Kidney (tissue), 13 donors: ENCODE measurements at regions not wholly inside any gene's neighbourhood (a gene's known extent, or its start where the extent isn't known, plus 50 kb on each side); places are given as distances from the start of the nearest gene placed in this dataset.

Source experiments
- DNase-seq, 5 donors: peaks; one replicate each; pipeline ENCODE4 v3.0.0-alpha.2; 2013 to 2020
- FAIRE-seq: peaks from 2 replicates; lab custom pipeline; 2012; peaks lifted over from hg19 to GRCh38; lab: Jason Lieb, UNC
- H3K27ac ChIP-seq, 2 donors: one replicate each; pipeline ENCODE4 v1.7.0; 2013; ENCODE audit warnings: low read depth in 2 of 2, low read length in 2 of 2, inconsistent platforms in 1 of 2
- H3K27me3 ChIP-seq: one replicate; pipeline ENCODE4 v1.7.1; 2013; ENCODE audit warnings: low read length, inconsistent platforms; ENCODE audit not compliant: control insufficient read depth, insufficient read depth
- H3K36me3 ChIP-seq, 3 donors: one replicate each; pipeline versions ENCODE4 v1.7.0 to v1.7.1; 2013; ENCODE audit warnings: low read length in 3 of 3, control low read depth in 1 of 3, inconsistent platforms in 1 of 3; ENCODE audit not compliant: insufficient read depth in 3 of 3, control insufficient read depth in 2 of 3
- H3K4me1 ChIP-seq, 3 donors: one replicate each; pipeline versions ENCODE4 v1.7.0 to v1.7.1; 2013; ENCODE audit warnings: low read length in 3 of 3, inconsistent platforms in 1 of 3, low read depth in 1 of 3; ENCODE audit not compliant: control insufficient read depth in 2 of 3, insufficient read depth in 2 of 3
- H3K4me3 ChIP-seq, 3 donors: one replicate each; pipeline versions ENCODE4 v1.7.0 to v1.8.1; 2013; ENCODE audit warnings: low read length in 3 of 3, control low read depth in 1 of 3, inconsistent platforms in 1 of 3
- H3K9ac ChIP-seq, 3 donors: one replicate each; pipeline versions ENCODE4 v1.7.0 to v1.7.1; 2013; ENCODE audit warnings: low read length in 3 of 3, control low read depth in 1 of 3, inconsistent platforms in 1 of 3
- H3K9me3 ChIP-seq, 3 donors: one replicate each; pipeline versions ENCODE4 v1.7.0 to v1.7.1; 2013; ENCODE audit warnings: low read length in 3 of 3, control low read depth in 1 of 3, inconsistent platforms in 1 of 3; ENCODE audit not compliant: control insufficient read depth in 2 of 3, insufficient read depth in 1 of 3
- CTCF ChIP-seq: IDR thresholded peaks from 3 replicates; pipeline ENCODE4 v1.5.1; 2012; ENCODE audit warnings: mild to moderate bottlenecking, moderate library complexity, borderline replicate concordance; ENCODE audit not compliant: insufficient read depth; ENCODE audit errors: extremely low read depth
- intact Hi-C: fragments of 100-400 bp; cut with DNase I; formaldehyde crosslinking; loops from one replicate; pipeline ENCODE4 v1.11.1; 2022
- donor health status: control.
- donor health status: control.
- donor health status: control.
- donor health status: control.
- donor health status: control.
- donor health status: DM: yes; HTN: yes; CAD: no.
- donor health status: Normal renal cell carcinoma (clear cell type).

DNA sequence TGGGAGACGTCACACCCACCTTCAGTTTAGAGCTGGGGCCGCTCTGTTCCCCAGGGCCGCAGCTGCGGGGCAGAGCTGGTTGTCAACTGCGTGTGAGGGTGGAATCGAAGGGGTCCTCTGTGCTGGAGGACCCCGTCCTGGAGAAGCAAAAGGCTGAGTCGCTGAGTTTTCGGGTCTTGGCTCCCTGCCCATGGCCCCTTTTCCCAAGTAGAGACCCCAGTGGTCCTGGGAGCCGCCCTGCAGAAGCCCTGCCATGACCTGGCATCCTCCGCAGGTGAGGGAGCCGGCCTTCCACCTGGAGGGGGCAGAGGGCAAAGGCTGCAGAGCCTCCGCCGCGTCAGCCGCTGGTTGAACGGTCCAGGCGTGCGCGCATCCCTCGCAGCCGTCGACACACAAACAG lies 90.4 kb upstream of the COL5A1 start:
- Histone ChIP-seq H3K27me3 (no peaks in the 10 kb centered on the region), H3K27ac (no peak overlapping the region), H3K9me3 (no peaks in the 10 kb centered on the region), H3K36me3 (no peaks in the 10 kb centered on the region), H3K4me1 (peaks cover 0 to 6% (median 0%) of the 10 kb centered on the region in 3 donors), H3K9ac (no peak overlapping the region), H3K4me3 (no peak overlapping the region)
- intact Hi-C loops, result no loop called here
- FAIRE-seq (no peak), DNase-seq (peak in 1 of 5 donors; percentile 60)
- TF ChIP-seq CTCF, result no peak

- Histone ChIP-seq H3K9me3 (no peaks in the 10 kb centered on the region), H3K4me3 (no peak overlapping the region), H3K27ac (no peak overlapping the region), H3K27me3 (no peaks in the 10 kb centered on the region), H3K4me1 (peaks cover 0 to 6% (median 0%) of the 10 kb centered on the region in 3 donors), H3K36me3 (no peaks in the 10 kb centered on the region), H3K9ac (no peak overlapping the region)
- peak; percentile 55 to 93 (median 65) for DNase-seq
- intact Hi-C loops, result no loop called here
- FAIRE-seq, result no peak
- TF ChIP-seq CTCF, result no peak
These were observed 89.8 kb upstream of the COL5A1 start for GRCh38 chr9:134551644-134552348.

DNA sequence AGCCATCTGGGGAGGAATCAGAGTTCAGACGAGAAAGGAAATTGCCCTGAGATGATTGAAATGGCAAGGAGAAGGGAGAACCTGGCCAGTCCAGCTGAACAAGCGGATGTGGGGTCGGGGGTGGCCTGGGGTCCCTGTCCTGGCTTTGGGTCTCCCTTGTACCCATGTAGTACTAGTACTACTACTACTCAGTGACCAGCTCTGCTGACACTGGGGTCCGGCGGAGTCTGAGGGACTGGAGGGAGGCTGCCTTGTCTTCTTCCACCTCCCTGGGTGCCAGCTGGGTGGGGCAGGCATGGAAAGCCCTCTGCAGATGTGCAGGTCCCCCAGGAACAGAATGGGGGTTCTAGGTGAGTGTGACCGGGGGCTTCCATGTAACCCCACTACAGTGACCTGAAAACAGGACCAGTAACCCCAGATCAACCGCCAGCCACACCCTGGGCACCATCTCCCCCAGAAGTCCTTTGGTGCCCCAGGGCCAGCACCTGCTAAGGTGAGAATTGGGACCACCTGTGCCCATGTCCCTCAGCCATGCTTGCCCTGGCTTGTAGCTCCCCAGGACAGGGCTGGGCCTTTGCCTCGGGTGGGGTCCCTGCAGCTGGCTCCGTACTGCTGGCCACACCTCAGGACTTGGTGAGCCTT lies 89.1 kb upstream of the COL5A1 start:
- no peaks in the 10 kb centered on the region for H3K36me3 ChIP-seq
- H3K4me3 ChIP-seq, result no peak overlapping the region
- DNase-seq, result peak in 2 of 5 donors; percentile 38 to 74
- no peak overlapping the region for H3K9ac ChIP-seq
- FAIRE-seq, result no peak
- H3K27me3 ChIP-seq, result no peaks in the 10 kb centered on the region
- H3K4me1 ChIP-seq, result peaks cover 0 to 6% (median 0%) of the 10 kb centered on the region in 3 donors
- TF ChIP-seq CTCF, result no peak
- no peak overlapping the region for H3K27ac ChIP-seq
- intact Hi-C loops, result no loop called here
- no peaks in the 10 kb centered on the region for H3K9me3 ChIP-seq
